Glutamatergic neuron (in vitro differentiated cells): ENCODE measurements at regions not wholly inside any gene's neighbourhood (a gene's known extent, or its start where the extent isn't known, plus 50 kb on each side); places are given as distances from the start of the nearest gene placed in this dataset.

Experiments used
- DNase-seq: peaks from one replicate; pipeline ENCODE4 v3.0.0; 2022
- H3K27ac Mint-ChIP-seq: one replicate; pipeline ENCODE4 v1.8.0; 2020; ENCODE audit warnings: mild to moderate bottlenecking, mixed read lengths, inconsistent platforms; ENCODE audit not compliant: unreplicated experiment
- H3K27me3 Mint-ChIP-seq: one replicate; pipeline ENCODE4 v1.8.0; 2020; ENCODE audit warnings: mild to moderate bottlenecking, moderate library complexity, mixed read lengths, inconsistent platforms; ENCODE audit not compliant: unreplicated experiment
- H3K36me3 Mint-ChIP-seq: one replicate; pipeline ENCODE4 v1.8.0; 2020; ENCODE audit warnings: mild to moderate bottlenecking, mixed read lengths, inconsistent platforms; ENCODE audit not compliant: unreplicated experiment
- H3K4me1 Mint-ChIP-seq: one replicate; pipeline ENCODE4 v1.8.0; 2020; ENCODE audit warnings: mild to moderate bottlenecking, low read depth, mixed read lengths, inconsistent platforms; ENCODE audit not compliant: unreplicated experiment
- H3K4me3 Mint-ChIP-seq: one replicate; pipeline ENCODE4 v1.8.0; 2020; ENCODE audit warnings: mild to moderate bottlenecking, mixed read lengths, inconsistent platforms; ENCODE audit not compliant: unreplicated experiment
- H3K9me3 Mint-ChIP-seq: one replicate; pipeline ENCODE4 v1.8.0; 2020; ENCODE audit warnings: mild to moderate bottlenecking, moderate library complexity, mixed read lengths, inconsistent platforms; ENCODE audit not compliant: unreplicated experiment
- CTCF ChIP-seq: fragments of 200-600 bp; sonication (generic); IDR thresholded peaks from one replicate; pipeline ENCODE4 v1.5.0; 2021; ENCODE audit not compliant: partially characterized antibody, unreplicated experiment

- no peaks in the 10 kb centered on the region for H3K36me3 Mint-ChIP-seq
- DNase-seq = no peak
- H3K27ac Mint-ChIP-seq = no peak overlapping the region
- no peak overlapping the region for H3K4me3 Mint-ChIP-seq
- no peak for TF ChIP-seq CTCF
- no peaks in the 10 kb centered on the region for H3K27me3 Mint-ChIP-seq
- H3K9me3 Mint-ChIP-seq = no peaks in the 10 kb centered on the region
- peaks cover 1% of the 10 kb centered on the region for H3K4me1 Mint-ChIP-seq
These were observed 121.7 kb downstream of the EDN3 start for GRCh38 chr20:59421920-59422637.

DNA sequence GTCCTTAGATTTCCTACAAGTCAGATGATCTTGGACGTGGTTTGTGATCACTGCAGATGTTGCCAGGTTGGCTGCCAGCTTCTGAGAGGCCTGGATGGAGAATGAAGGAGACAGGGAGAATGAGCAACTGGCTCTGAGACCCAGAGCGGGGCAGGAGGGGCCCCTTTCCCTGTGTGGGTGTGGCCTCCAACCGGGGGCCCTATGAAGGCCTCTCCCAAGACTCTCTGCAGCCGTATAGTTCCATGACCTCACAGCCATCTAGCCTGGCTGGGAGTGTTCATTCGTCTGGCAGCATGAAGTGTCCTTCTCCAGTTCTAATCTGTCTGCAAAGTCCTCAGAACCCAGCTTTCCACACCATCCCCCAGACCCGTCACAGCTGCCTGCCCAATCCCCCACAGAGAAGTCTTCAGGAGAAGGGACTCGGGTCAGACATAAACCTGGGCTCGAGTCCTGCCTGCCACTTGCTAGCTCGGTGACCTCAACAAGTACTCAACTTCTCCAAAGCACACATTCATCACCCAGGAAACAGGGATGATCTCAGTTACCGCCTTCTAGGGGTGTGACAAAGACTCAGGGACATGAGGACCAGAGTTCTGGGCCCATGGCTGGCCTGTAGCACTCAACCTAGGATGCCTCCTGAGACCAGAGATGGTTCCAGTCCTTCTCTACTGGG, 122.6 kb downstream of the EDN3 start:
- Mint-ChIP-seq H3K27me3 (no peaks in the 10 kb centered on the region), H3K36me3 (no peaks in the 10 kb centered on the region), H3K4me3 (no peak overlapping the region), H3K9me3 (no peaks in the 10 kb centered on the region), H3K27ac (no peak overlapping the region), H3K4me1 (peaks cover 1% of the 10 kb centered on the region)
- DNase-seq = no peak
- no peak for TF ChIP-seq CTCF

- TF ChIP-seq CTCF = no peak
- Mint-ChIP-seq H3K4me3 (no peak overlapping the region), H3K27me3 (no peaks in the 10 kb centered on the region), H3K36me3 (no peaks in the 10 kb centered on the region), H3K27ac (no peak overlapping the region), H3K4me1 (no peaks in the 10 kb centered on the region), H3K9me3 (peaks cover 3% of the 10 kb centered on the region)
- no peak for DNase-seq
These were observed 124.6 kb downstream of the EDN3 start for GRCh38 chr20:59424976-59425375.

DNA sequence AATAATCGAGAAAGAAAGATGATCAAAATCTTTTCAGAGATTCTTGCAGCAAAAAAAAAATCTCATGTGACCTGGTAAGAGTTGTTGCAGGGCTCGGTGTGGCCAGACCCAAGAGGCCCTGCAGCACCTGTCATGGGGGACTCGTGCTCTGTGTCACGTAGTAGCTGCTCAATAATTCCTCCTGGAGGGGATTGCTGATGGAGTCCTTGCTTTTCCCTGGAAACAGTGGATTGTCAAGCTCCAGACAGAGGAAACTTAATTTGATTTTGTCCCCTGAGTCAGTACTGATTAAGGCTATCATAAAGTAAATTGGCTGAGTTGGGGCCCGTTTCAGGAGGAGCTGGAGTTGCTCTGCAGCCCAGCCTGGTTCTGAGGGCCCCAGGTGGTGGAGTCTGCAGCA, 125.2 kb downstream of the EDN3 start:
- H3K4me1 Mint-ChIP-seq = no peaks in the 10 kb centered on the region
- H3K27ac Mint-ChIP-seq = no peak overlapping the region
- no peak overlapping the region for H3K4me3 Mint-ChIP-seq
- TF ChIP-seq CTCF = no peak
- no peak for DNase-seq
- H3K36me3 Mint-ChIP-seq = no peaks in the 10 kb centered on the region
- H3K9me3 Mint-ChIP-seq = peaks cover 3% of the 10 kb centered on the region
- H3K27me3 Mint-ChIP-seq = no peaks in the 10 kb centered on the region

DNA sequence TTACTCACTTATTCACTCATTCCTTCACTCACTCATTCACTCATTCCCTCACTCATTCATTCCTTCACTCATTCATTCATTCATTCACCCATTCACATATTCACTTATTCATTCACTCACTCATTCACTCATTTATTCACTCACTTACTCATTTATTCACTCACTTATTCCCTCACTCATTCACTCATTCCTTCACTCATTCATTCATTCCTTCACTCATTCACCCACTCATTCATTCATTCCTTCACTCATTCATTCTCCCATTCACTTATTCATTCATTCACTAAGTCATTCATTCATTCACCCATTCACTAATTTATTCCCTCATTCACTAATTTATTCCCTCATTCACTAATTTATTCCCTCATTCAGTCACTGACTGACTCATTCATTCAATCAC, 127.6 kb downstream of the EDN3 start:
- no peak for DNase-seq
- H3K4me1 Mint-ChIP-seq = no peaks in the 10 kb centered on the region
- no peaks in the 10 kb centered on the region for H3K36me3 Mint-ChIP-seq
- no peak for TF ChIP-seq CTCF
- H3K4me3 Mint-ChIP-seq = no peak overlapping the region
- H3K27ac Mint-ChIP-seq = no peak overlapping the region
- no peaks in the 10 kb centered on the region for H3K27me3 Mint-ChIP-seq
- H3K9me3 Mint-ChIP-seq = peaks cover 3% of the 10 kb centered on the region
